Prostate gland (tissue), 2 donors: ENCODE measurements at regions not wholly inside any gene's neighbourhood (a gene's known extent, or its start where the extent isn't known, plus 50 kb on each side); places are given as distances from the start of the nearest gene placed in this dataset.

Experiments
- DNase-seq: peaks from one replicate; pipeline ENCODE4 v3.0.0-alpha.2; 2019; ENCODE audit warnings: low spot score
- H3K27ac ChIP-seq, 2 donors: fragments of 200-600 bp; sonication (generic); 2 replicates each; pipeline ENCODE4 v1.5.1; 2017 to 2019
- H3K27me3 ChIP-seq: fragments of 200-600 bp; sonication (generic); replicated peaks from 2 replicates; pipeline ENCODE4 v1.5.1; 2019; ENCODE audit not compliant: insufficient read depth
- H3K36me3 ChIP-seq, 2 donors: fragments of 200-600 bp; sonication (generic); 1 replicate in 1 of 2; 2 replicates in 1 of 2; pipeline versions ENCODE4 v1.5.1 to v1.8.1; 2017 to 2019
- H3K4me1 ChIP-seq: fragments of 200-600 bp; sonication (generic); replicated peaks from 2 replicates; pipeline ENCODE4 v1.5.1; 2019
- H3K4me3 ChIP-seq, 2 donors: fragments of 200-600 bp; sonication (generic); 2 replicates each; pipeline ENCODE4 v1.5.1; 2017 to 2019
- H3K9me3 ChIP-seq: fragments of 200-600 bp; sonication (generic); 2 replicates; pipeline ENCODE4 v1.5.1; 2017
- CTCF ChIP-seq, 4 experiments: fragments of 200-600 bp in 2 of 4; fragments of 450-650 bp in 2 of 4; sonication (generic) in 2 of 4; IDR thresholded peaks; 1 replicate in 3 of 4; 2 replicates in 1 of 4; pipeline ENCODE4 v1.5.1; 2016 to 2019; ENCODE audit warnings: antibody characterized with exemption in 4 of 4, mild to moderate bottlenecking in 2 of 4, moderate library complexity in 2 of 4
- POLR2A ChIP-seq: fragments of 450-650 bp; IDR thresholded peaks from one replicate; pipeline ENCODE4 v1.6.1; 2016; ENCODE audit warnings: antibody characterized with exemption, mild to moderate bottlenecking
- POLR2AphosphoS5 ChIP-seq: sonication (generic); formaldehyde crosslinking; IDR thresholded peaks from one replicate; pipeline ENCODE4 v1.6.1; 2017; ENCODE audit warnings: antibody characterized with exemption
- WGBS: methylation state at CpG from one replicate; pipeline ENCODE4 v1.1.5; 2018; 5-methylcytosine and 5-hydroxymethylcytosine counted together
- intact Hi-C: fragments of 100-400 bp; cut with DNase I; formaldehyde crosslinking; loops from one replicate; pipeline ENCODE4 v1.14.2; 2022

- 0% methylated on average over 2 of the region's 2 CpGs for WGBS
- DNase-seq: no peak
Measured at GRCh38 chr6:4313044-4313686, 177.8 kb upstream of the ECI2 start.

GRCh38 chr6:4311976-4312860, 176.8 kb upstream of the ECI2 start:
- H3K9me3 ChIP-seq: no peaks in the 10 kb centered on the region
- no peak overlapping the region for H3K27ac ChIP-seq
- no peaks in the 10 kb centered on the region for H3K36me3 ChIP-seq
- intact Hi-C loops: no loop called here
- H3K27me3 ChIP-seq: no peaks in the 10 kb centered on the region
- no peak overlapping the region for H3K4me3 ChIP-seq
- no peak for DNase-seq
- no peaks in the 10 kb centered on the region for H3K4me1 ChIP-seq
- TF ChIP-seq POLR2AphosphoS5: no peak
- TF ChIP-seq CTCF (IDR thresholded peaks at IDR 0.05): no peak

More at GRCh38 chr6:4313044-4313686, 177.8 kb upstream of the ECI2 start:
- TF ChIP-seq POLR2AphosphoS5 (no peak), CTCF (IDR thresholded peaks at IDR 0.05) (peak in 1 of 4 experiments; percentile 26)
- no peaks in the 10 kb centered on the region for H3K36me3 ChIP-seq
- H3K27me3 ChIP-seq: no peaks in the 10 kb centered on the region
- no peaks in the 10 kb centered on the region for H3K9me3 ChIP-seq
- intact Hi-C loops: no loop called here
- H3K27ac ChIP-seq: no peak overlapping the region
- no peak overlapping the region for H3K4me3 ChIP-seq
- no peaks in the 10 kb centered on the region for H3K4me1 ChIP-seq

- intact Hi-C loops: no loop called here
- Histone ChIP-seq H3K4me3 (no peak overlapping the region), H3K27ac (no peak overlapping the region), H3K27me3 (no peaks in the 10 kb centered on the region), H3K9me3 (no peaks in the 10 kb centered on the region), H3K4me1 (no peaks in the 10 kb centered on the region), H3K36me3 (no peaks in the 10 kb centered on the region)
- TF ChIP-seq POLR2A (no peak), POLR2AphosphoS5 (no peak), CTCF (IDR thresholded peaks at IDR 0.05) (no peak)
- DNase-seq: no peak
- WGBS: 81% methylated on average over 3 of the region's 3 CpGs
Measured at GRCh38 chr6:4309540-4309939, 174.2 kb upstream of the ECI2 start.

- DNase-seq: no peak
- TF ChIP-seq POLR2AphosphoS5: no peak
- TF ChIP-seq CTCF (IDR thresholded peaks at IDR 0.05): no peak
- no peak for TF ChIP-seq POLR2A
- H3K4me3 ChIP-seq: no peak overlapping the region
- H3K9me3 ChIP-seq: no peaks in the 10 kb centered on the region
- no peaks in the 10 kb centered on the region for H3K36me3 ChIP-seq
- H3K4me1 ChIP-seq: no peaks in the 10 kb centered on the region
- no peaks in the 10 kb centered on the region for H3K27me3 ChIP-seq
- intact Hi-C loops: no loop called here
- 58% methylated on average over 1 of the region's 1 CpG for WGBS
- H3K27ac ChIP-seq: no peak overlapping the region
Measured at GRCh38 chr6:4308364-4308763, 173.0 kb upstream of the ECI2 start.
